Neural progenitor cell (in vitro differentiated cells): ENCODE measurements at regions not wholly inside any gene's neighbourhood (a gene's known extent, or its start where the extent isn't known, plus 50 kb on each side); places are given as distances from the start of the nearest gene placed in this dataset.
A peak's percentile ranks its signal among the peaks of the same experiment; 100 is the strongest.

Experiments used
- DNase-seq: peaks from one replicate; pipeline ENCODE4 v3.0.0-alpha.2; 2016; ENCODE audit warnings: low spot score
- H2AFZ ChIP-seq: fragments of 200-600 bp; sonication (generic); replicated peaks from 2 replicates; pipeline ENCODE4 v1.6.1; 2016; ENCODE audit warnings: antibody characterized with exemption
- H3F3A ChIP-seq: fragments of 200-600 bp; sonication (generic); 2 replicates; pipeline ENCODE4 v1.6.1; 2016; ENCODE audit warnings: antibody characterized with exemption, low read depth
- H3K27ac ChIP-seq: fragments of 200-600 bp; sonication (generic); 2 replicates; pipeline ENCODE4 v1.5.1; 2016; ENCODE audit warnings: mild to moderate bottlenecking
- H3K27me3 ChIP-seq: fragments of 200-600 bp; sonication (generic); 2 replicates; pipeline ENCODE4 v1.6.1; 2016; ENCODE audit warnings: mild to moderate bottlenecking, moderate library complexity
- H3K36me3 ChIP-seq: fragments of 200-600 bp; sonication (generic); 2 replicates; pipeline ENCODE4 v1.5.1; 2016
- H3K4me1 ChIP-seq: fragments of 200-600 bp; sonication (generic); 2 replicates; pipeline ENCODE4 v1.6.1; 2016; ENCODE audit warnings: mixed run types
- H3K4me2 ChIP-seq: fragments of 200-600 bp; sonication (generic); 2 replicates; pipeline ENCODE4 v1.6.1; 2016
- H3K4me3 ChIP-seq: fragments of 200-600 bp; sonication (generic); 2 replicates; pipeline ENCODE4 v1.5.1; 2016
- H3K79me2 ChIP-seq: fragments of 200-600 bp; sonication (generic); 2 replicates; pipeline ENCODE4 v1.6.1; 2016; ENCODE audit warnings: low read depth
- H3K9ac ChIP-seq: fragments of 200-600 bp; sonication (generic); 2 replicates; pipeline ENCODE4 v1.6.1; 2016
- H3K9me3 ChIP-seq: fragments of 200-600 bp; sonication (generic); 2 replicates; pipeline ENCODE4 v1.5.1; 2016; ENCODE audit warnings: low read depth
- H4K20me1 ChIP-seq: fragments of 200-600 bp; sonication (generic); 2 replicates; pipeline ENCODE4 v1.6.1; 2016; ENCODE audit warnings: low read depth
- H3K27ac Mint-ChIP-seq: 3 replicates; pipeline ENCODE4 v1.8.0; 2021; ENCODE audit warnings: mixed read lengths
- H3K27me3 Mint-ChIP-seq: 2 replicates; pipeline ENCODE4 v1.8.0; 2022; ENCODE audit warnings: low read depth, mild to moderate bottlenecking, inconsistent platforms, moderate library complexity, mixed read lengths; ENCODE audit not compliant: insufficient read depth
- H3K36me3 Mint-ChIP-seq: 3 replicates; pipeline ENCODE4 v1.8.0; 2021; ENCODE audit warnings: mixed read lengths
- H3K4me1 Mint-ChIP-seq: 3 replicates; pipeline ENCODE4 v1.8.0; 2021; ENCODE audit warnings: mixed read lengths
- H3K4me3 Mint-ChIP-seq: 3 replicates; pipeline ENCODE4 v1.8.0; 2021; ENCODE audit warnings: mild to moderate bottlenecking, moderate library complexity, mixed read lengths
- H3K9me3 Mint-ChIP-seq: 3 replicates; pipeline ENCODE4 v1.8.0; 2020; ENCODE audit warnings: mixed read lengths
- CTCF ChIP-seq: fragments of 200-600 bp; sonication (generic); IDR thresholded peaks from 2 replicates; pipeline ENCODE4 v1.5.1; 2017; ENCODE audit warnings: antibody characterized with exemption, mild to moderate bottlenecking
- EZH2 ChIP-seq: fragments of 200-600 bp; sonication (generic); IDR thresholded peaks from 2 replicates; pipeline ENCODE4 v1.6.1; 2017; ENCODE audit warnings: antibody characterized with exemption, mild to moderate bottlenecking, moderate library complexity
- EZH2phosphoT487 ChIP-seq: fragments of 200-600 bp; sonication (generic); IDR thresholded peaks from 2 replicates; pipeline ENCODE4 v1.6.1; 2017; ENCODE audit warnings: antibody characterized with exemption

GRCh38 chr5:98556712-98557111 is 216.8 kb upstream of the RGMB start:
- no peak overlapping the region for H3K9ac ChIP-seq
- no peaks in the 10 kb centered on the region for H3K9me3 ChIP-seq
- H3K4me2 ChIP-seq: no peak overlapping the region
- Mint-ChIP-seq H3K9me3 (peaks cover 2% of the 10 kb centered on the region), H3K27ac (no peak overlapping the region), H3K36me3 (no peaks in the 10 kb centered on the region), H3K27me3 (no peaks in the 10 kb centered on the region), H3K4me1 (no peaks in the 10 kb centered on the region), H3K4me3 (no peak overlapping the region)
- no peaks in the 10 kb centered on the region for H3K4me1 ChIP-seq
- H3F3A ChIP-seq: peaks cover under 1% of the 10 kb centered on the region
- no peak overlapping the region for H3K27ac ChIP-seq
- no peak for TF ChIP-seq EZH2
- no peak for TF ChIP-seq CTCF
- TF ChIP-seq EZH2phosphoT487: no peak
- no peak overlapping the region for H3K4me3 ChIP-seq
- no peaks in the 10 kb centered on the region for H3K27me3 ChIP-seq
- H4K20me1 ChIP-seq: no peaks in the 10 kb centered on the region
- H2AFZ ChIP-seq: no peak overlapping the region
- no peaks in the 10 kb centered on the region for H3K36me3 ChIP-seq
- H3K79me2 ChIP-seq: no peaks in the 10 kb centered on the region
- DNase-seq: no peak

- Histone ChIP-seq H3K9me3 (no peaks in the 10 kb centered on the region), H3K4me1 (peaks cover 11% of the 10 kb centered on the region), H3K27me3 (no peaks in the 10 kb centered on the region), H4K20me1 (no peaks in the 10 kb centered on the region), H3K9ac (no peak overlapping the region), H3K4me2 (no peak overlapping the region), H3K27ac (no peak overlapping the region), H3K36me3 (no peaks in the 10 kb centered on the region), H3F3A (peaks cover 13% of the 10 kb centered on the region), H3K79me2 (no peaks in the 10 kb centered on the region), H2AFZ (no peak overlapping the region), H3K4me3 (no peak overlapping the region)
- Mint-ChIP-seq H3K27me3 (no peaks in the 10 kb centered on the region), H3K36me3 (no peaks in the 10 kb centered on the region), H3K27ac (no peak overlapping the region), H3K4me1 (peaks cover 4% of the 10 kb centered on the region), H3K4me3 (no peak overlapping the region), H3K9me3 (peaks cover 2% of the 10 kb centered on the region)
- DNase-seq: no peak
- TF ChIP-seq CTCF (no peak), EZH2phosphoT487 (no peak), EZH2 (no peak)
These were observed 215.5 kb upstream of the RGMB start for GRCh38 chr5:98557916-98558315.

- Histone ChIP-seq H3K79me2 (no peaks in the 10 kb centered on the region), H3K27me3 (no peaks in the 10 kb centered on the region), H3K9me3 (no peaks in the 10 kb centered on the region), H3K4me1 (peaks cover 25% of the 10 kb centered on the region), H3F3A (peaks cover 33% of the 10 kb centered on the region), H3K4me3 (no peak overlapping the region), H3K4me2 (no peak overlapping the region), H3K9ac (no peak overlapping the region), H2AFZ (no peak overlapping the region), H4K20me1 (no peaks in the 10 kb centered on the region), H3K27ac (peak overlapping the region; percentile 72), H3K36me3 (no peaks in the 10 kb centered on the region)
- H3K36me3 Mint-ChIP-seq: peaks cover 1% of the 10 kb centered on the region
- no peak overlapping the region for H3K4me3 Mint-ChIP-seq
- H3K27me3 Mint-ChIP-seq: peaks cover under 1% of the 10 kb centered on the region
- H3K4me1 Mint-ChIP-seq: peaks cover 9% of the 10 kb centered on the region
- peaks cover 4% of the 10 kb centered on the region for H3K9me3 Mint-ChIP-seq
- DNase-seq: no peak
- TF ChIP-seq EZH2phosphoT487 (no peak), CTCF (no peak), EZH2 (no peak)
- no peak overlapping the region for H3K27ac Mint-ChIP-seq
These were observed 209.4 kb upstream of the RGMB start for GRCh38 chr5:98563885-98564653.
